ENCODE measurements at regions not wholly inside any gene's neighbourhood (a gene's known extent, or its start where the extent isn't known, plus 50 kb on each side); places are given as distances from the start of the nearest gene placed in this dataset.

- no peaks in the 10 kb centered on the region for H3K27me3 ChIP-seq (ENCODE audit: control insufficient read depth in 4 of 4, insufficient read depth in 4 of 4, low read length in 3 of 4)
- H3K27ac ChIP-seq (ENCODE audit: low read depth in 1 of 2, low read length in 2 of 2), result no peak overlapping the region
- no peaks in the 10 kb centered on the region for H3K4me1 ChIP-seq (ENCODE audit: control insufficient read depth in 4 of 4, insufficient read depth in 4 of 4, low read length in 3 of 4)
- no peaks in the 10 kb centered on the region for H3K9me3 ChIP-seq (ENCODE audit: control insufficient read depth in 4 of 4, low read length in 3 of 4)
- H3K36me3 ChIP-seq (ENCODE audit: control insufficient read depth in 4 of 4, insufficient read depth in 3 of 4, low read depth in 1 of 4, low read length in 3 of 4), result peaks cover 0 to 8% (median 6%) of the 10 kb centered on the region in 4 donors
- H3K9ac ChIP-seq (ENCODE audit: low read depth in 1 of 2, low read length in 2 of 2), result no peak overlapping the region
- DNase-seq (ENCODE audit: low spot score), result no peak
- H3K4me3 ChIP-seq (ENCODE audit: low read depth in 1 of 3, low read length in 3 of 3), result no peak overlapping the region
- TF ChIP-seq HNF4G (IDR thresholded peaks at IDR 0.05), result no peak
- TF ChIP-seq RAD21 (IDR thresholded peaks at IDR 0.05), result no peak
- TF ChIP-seq HNF4A (conservative IDR thresholded peaks at IDR 0.05), result no peak
- TF ChIP-seq ZBTB33 (IDR thresholded peaks at IDR 0.05), result no peak
- no peak for TF ChIP-seq NR2F2 (IDR thresholded peaks at IDR 0.05)
- no peak for TF ChIP-seq FOXA1 (IDR thresholded peaks at IDR 0.05)
- TF ChIP-seq REST (IDR thresholded peaks at IDR 0.05), result no peak
- no peak for TF ChIP-seq CTCF (IDR thresholded peaks at IDR 0.05; ENCODE audit: low read depth, low read length, missing input control)
- 95% methylated on average over 4 of the region's 4 CpGs for WGBS
Observed at GRCh38 chr6:144728804-144729203, 443.7 kb downstream of the UTRN start.

- 89% methylated on average over 3 of the region's 3 CpGs for WGBS
- Histone ChIP-seq H3K4me3 (ENCODE audit: low read depth in 1 of 3, low read length in 3 of 3) (no peak overlapping the region), H3K36me3 (ENCODE audit: control insufficient read depth in 4 of 4, insufficient read depth in 3 of 4, low read depth in 1 of 4, low read length in 3 of 4) (peaks cover 0 to 8% (median 6%) of the 10 kb centered on the region in 4 donors), H3K27ac (ENCODE audit: low read depth in 1 of 2, low read length in 2 of 2) (no peak overlapping the region), H3K27me3 (ENCODE audit: control insufficient read depth in 4 of 4, insufficient read depth in 4 of 4, low read length in 3 of 4) (no peaks in the 10 kb centered on the region), H3K9ac (ENCODE audit: low read depth in 1 of 2, low read length in 2 of 2) (no peak overlapping the region), H3K9me3 (ENCODE audit: control insufficient read depth in 4 of 4, low read length in 3 of 4) (no peaks in the 10 kb centered on the region), H3K4me1 (ENCODE audit: control insufficient read depth in 4 of 4, insufficient read depth in 4 of 4, low read length in 3 of 4) (no peaks in the 10 kb centered on the region)
- TF ChIP-seq REST (IDR thresholded peaks at IDR 0.05) (no peak), SP1 (IDR thresholded peaks at IDR 0.05) (no peak), MAX (IDR thresholded peaks at IDR 0.05) (no peak), FOXA2 (IDR thresholded peaks at IDR 0.05) (no peak), TAF1 (conservative IDR thresholded peaks at IDR 0.05) (no peak), RXRA (IDR thresholded peaks at IDR 0.05) (no peak), HNF4A (conservative IDR thresholded peaks at IDR 0.05) (no peak), CTCF (IDR thresholded peaks at IDR 0.05; ENCODE audit: low read depth, low read length, missing input control) (no peak), RAD21 (IDR thresholded peaks at IDR 0.05) (no peak), GABPA (IDR thresholded peaks at IDR 0.05 in 1 of 2, conservative IDR thresholded peaks at IDR 0.05 in 1 of 2) (no peak), YY1 (IDR thresholded peaks at IDR 0.05) (no peak), NR2F2 (IDR thresholded peaks at IDR 0.05) (no peak), ZBTB33 (IDR thresholded peaks at IDR 0.05) (no peak), JUND (IDR thresholded peaks at IDR 0.05) (no peak)
- DNase-seq (ENCODE audit: low spot score), result no peak
Observed at GRCh38 chr6:144729502-144729901, 444.4 kb downstream of the UTRN start.

Data from liver (tissue), 8 donors.